ENCODE measurements at regions not wholly inside any gene's neighbourhood (a gene's known extent, or its start where the extent isn't known, plus 50 kb on each side); places are given as distances from the start of the nearest gene placed in this dataset.

- TF ChIP-seq NANOG (IDR thresholded peaks at IDR 0.05; ENCODE audit: insufficient read depth, low read depth, low read length, poor library complexity, severe bottlenecking): no peak
Measured at GRCh38 chr4:38365261-38365660, 298.7 kb upstream of the KLF3 start (continued).
